ENCODE measurements at regions not wholly inside any gene's neighbourhood (a gene's known extent, or its start where the extent isn't known, plus 50 kb on each side); places are given as distances from the start of the nearest gene placed in this dataset.

- TF ChIP-seq CTCF (conservative IDR thresholded peaks at IDR 0.05; ENCODE audit: low read depth, low read length) = no peak
- no peak overlapping the region for H3K4me3 ChIP-seq (ENCODE audit: low read depth, low read length)
- no peak for DNase-seq (ENCODE audit: low read depth)
Observed at GRCh38 chr15:69730281-69731080, 277.9 kb downstream of the RPLP1 start.

- no peak for DNase-seq (ENCODE audit: low read depth)
- no peak overlapping the region for H3K4me3 ChIP-seq (ENCODE audit: low read depth, low read length)
- no peak for TF ChIP-seq CTCF (conservative IDR thresholded peaks at IDR 0.05; ENCODE audit: low read depth, low read length)
Observed at GRCh38 chr15:69731081-69731330, 278.4 kb downstream of the RPLP1 start.

GRCh38 chr15:69731581-69731980 lies 279.0 kb downstream of the RPLP1 start:
- no peak for DNase-seq (ENCODE audit: low read depth)
- no peak for TF ChIP-seq CTCF (conservative IDR thresholded peaks at IDR 0.05; ENCODE audit: low read depth, low read length)
- H3K4me3 ChIP-seq (ENCODE audit: low read depth, low read length) = no peak overlapping the region

GRCh38 chr15:69732133-69732532 lies 279.5 kb downstream of the RPLP1 start:
- no peak for TF ChIP-seq CTCF (conservative IDR thresholded peaks at IDR 0.05; ENCODE audit: low read depth, low read length)
- H3K4me3 ChIP-seq (ENCODE audit: low read depth, low read length) = no peak overlapping the region
- no peak for DNase-seq (ENCODE audit: low read depth)

GRCh38 chr15:69734699-69735098 lies 282.1 kb downstream of the RPLP1 start:
- no peak overlapping the region for H3K4me3 ChIP-seq (ENCODE audit: low read depth, low read length)
- DNase-seq (ENCODE audit: low read depth) = no peak
- TF ChIP-seq CTCF (conservative IDR thresholded peaks at IDR 0.05; ENCODE audit: low read depth, low read length) = no peak

GRCh38 chr15:69735121-69735520 lies 282.5 kb downstream of the RPLP1 start:
- no peak for TF ChIP-seq CTCF (conservative IDR thresholded peaks at IDR 0.05; ENCODE audit: low read depth, low read length)
- no peak overlapping the region for H3K4me3 ChIP-seq (ENCODE audit: low read depth, low read length)
- DNase-seq (ENCODE audit: low read depth) = no peak

GRCh38 chr15:69736161-69736560 lies 283.5 kb downstream of the RPLP1 start:
- H3K4me3 ChIP-seq (ENCODE audit: low read depth, low read length) = no peak overlapping the region
- no peak for DNase-seq (ENCODE audit: low read depth)
- no peak for TF ChIP-seq CTCF (conservative IDR thresholded peaks at IDR 0.05; ENCODE audit: low read depth, low read length)

All from epithelial cell of proximal tubule (primary cell).